ENCODE measurements at regions not wholly inside any gene's neighbourhood (a gene's known extent, or its start where the extent isn't known, plus 50 kb on each side); places are given as distances from the start of the nearest gene placed in this dataset.

DNA sequence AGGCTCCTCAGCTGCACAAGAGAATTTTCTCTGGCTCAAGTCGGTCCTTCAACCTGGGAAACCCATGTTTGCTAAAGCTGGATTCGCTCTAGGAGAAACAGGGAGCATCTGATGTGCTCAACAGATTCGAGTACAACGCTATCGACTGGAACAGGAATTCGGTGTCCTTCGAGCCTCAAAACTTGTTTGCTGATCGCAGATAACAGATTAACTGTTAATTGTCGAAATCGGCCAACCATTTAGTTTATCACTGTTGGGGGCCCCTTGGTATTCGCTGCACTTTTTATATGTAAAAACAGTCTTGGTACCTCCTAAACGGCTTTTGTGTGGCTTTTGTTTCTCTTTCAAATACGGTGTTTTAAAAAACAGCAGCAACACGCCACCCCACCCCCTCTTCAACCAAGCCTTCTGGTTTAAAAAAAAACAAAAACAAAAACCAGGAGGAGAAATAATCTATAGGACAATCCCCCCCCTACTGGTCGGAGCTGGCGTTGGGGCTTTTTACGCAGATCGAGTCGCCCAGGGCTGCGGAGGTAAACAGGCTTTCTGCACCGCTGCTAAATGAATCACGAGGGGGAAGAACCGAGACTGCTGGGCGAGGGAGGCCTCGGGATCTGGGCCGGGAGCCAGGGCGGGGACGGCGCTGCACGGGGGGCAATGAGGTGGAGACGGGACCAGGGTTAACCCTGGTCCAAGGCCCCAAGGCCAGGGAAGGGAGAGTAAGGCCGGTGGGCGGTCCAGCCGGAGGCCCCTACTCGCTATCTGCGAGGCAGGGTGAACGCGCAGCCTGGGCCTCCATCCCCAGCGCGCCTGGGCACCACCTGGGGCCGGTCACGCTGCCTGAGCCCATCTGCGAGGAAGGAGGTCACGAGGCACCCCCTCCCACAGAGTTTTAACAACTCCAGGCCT, 71.7 kb upstream of the BCOR start:
- H3K27ac ChIP-seq, result peak overlapping the region; percentile 98
- peak; percentile 55 for TF ChIP-seq CTCF (conservative IDR thresholded peaks at IDR 0.05)

GRCh38 chrX:40168480-40169011, 70.8 kb upstream of the BCOR start:
- H3K27ac ChIP-seq, result peak overlapping the region; percentile 98
- no peak for TF ChIP-seq CTCF (conservative IDR thresholded peaks at IDR 0.05)

- H3K27ac ChIP-seq, result peak overlapping the region; percentile 98
- TF ChIP-seq CTCF (conservative IDR thresholded peaks at IDR 0.05), result no peak
Measured at GRCh38 chrX:40167850-40168479, 70.2 kb upstream of the BCOR start.

DNA sequence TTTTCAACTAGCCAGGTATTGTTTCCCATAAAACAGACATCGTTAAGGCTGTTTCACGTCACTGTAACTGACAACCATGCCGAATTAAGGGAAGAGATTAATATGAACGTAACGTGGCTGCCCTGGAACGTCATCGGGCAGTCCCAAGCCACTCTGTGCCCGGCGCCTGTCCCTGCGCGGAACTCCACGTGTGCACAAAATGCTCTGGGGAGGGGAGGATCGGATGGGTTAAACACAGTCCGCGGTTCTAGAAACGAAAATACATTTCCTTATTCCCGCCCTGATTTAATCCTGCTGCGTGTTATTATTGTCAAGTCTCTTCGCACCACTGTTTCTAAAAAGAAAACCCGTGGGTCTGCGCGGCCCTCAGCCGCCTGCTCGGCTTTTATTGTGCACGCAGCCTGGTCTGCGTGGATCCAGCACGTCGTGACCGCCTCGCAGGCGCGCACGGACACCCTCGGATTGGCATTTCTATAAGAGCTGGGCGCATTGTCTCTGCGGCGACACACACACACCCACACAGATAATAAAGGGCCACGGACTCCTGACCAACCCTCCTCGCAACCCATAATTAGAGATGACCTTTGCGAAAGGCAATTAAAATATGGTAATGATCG, 69.6 kb upstream of the BCOR start:
- peak overlapping the region; percentile 98 for H3K27ac ChIP-seq
- no peak for TF ChIP-seq CTCF (conservative IDR thresholded peaks at IDR 0.05)

DNA sequence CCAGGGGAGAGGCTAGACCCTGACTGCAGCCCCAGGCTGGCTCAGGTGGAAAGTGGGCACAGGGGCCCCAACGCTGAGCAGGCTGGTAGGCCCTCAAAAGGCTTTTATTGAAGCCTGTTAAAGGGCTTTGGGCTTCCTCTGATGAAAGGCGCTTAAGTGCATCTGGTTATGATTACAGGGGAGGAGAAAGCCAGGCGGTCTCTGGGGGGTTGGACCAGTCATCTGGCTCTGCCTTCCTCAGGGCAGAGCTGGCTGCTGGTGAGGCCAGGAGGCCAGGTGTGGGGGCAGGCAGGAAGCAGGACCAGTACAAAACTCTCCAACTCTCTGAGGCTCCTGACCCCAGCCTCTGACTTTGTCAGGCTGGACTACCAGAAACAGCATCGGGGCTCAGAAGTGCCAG, 68.8 kb upstream of the BCOR start:
- H3K27ac ChIP-seq, result no peak overlapping the region
- no peak for TF ChIP-seq CTCF (conservative IDR thresholded peaks at IDR 0.05)

DNA sequence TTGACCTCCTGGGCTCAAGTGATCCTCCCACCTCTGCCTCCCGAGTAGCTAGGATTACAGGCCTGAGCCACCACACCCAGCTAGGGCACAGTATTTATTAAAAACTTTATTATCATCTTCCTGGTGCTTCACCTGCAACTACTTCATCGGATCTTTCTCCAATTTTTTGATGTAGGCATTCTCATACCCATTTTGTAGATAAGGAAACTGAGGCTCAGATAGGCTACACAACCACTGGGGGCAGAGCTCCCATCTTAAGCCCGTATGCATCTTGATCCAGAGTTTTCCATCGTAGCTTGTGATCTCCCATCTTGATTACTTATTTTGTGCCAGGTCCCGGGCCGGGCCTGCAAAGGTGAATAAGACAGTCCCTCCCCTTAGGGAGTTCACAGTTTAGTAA, 68.1 kb upstream of the BCOR start:
- no peak overlapping the region for H3K27ac ChIP-seq
- TF ChIP-seq CTCF (conservative IDR thresholded peaks at IDR 0.05), result no peak

DNA sequence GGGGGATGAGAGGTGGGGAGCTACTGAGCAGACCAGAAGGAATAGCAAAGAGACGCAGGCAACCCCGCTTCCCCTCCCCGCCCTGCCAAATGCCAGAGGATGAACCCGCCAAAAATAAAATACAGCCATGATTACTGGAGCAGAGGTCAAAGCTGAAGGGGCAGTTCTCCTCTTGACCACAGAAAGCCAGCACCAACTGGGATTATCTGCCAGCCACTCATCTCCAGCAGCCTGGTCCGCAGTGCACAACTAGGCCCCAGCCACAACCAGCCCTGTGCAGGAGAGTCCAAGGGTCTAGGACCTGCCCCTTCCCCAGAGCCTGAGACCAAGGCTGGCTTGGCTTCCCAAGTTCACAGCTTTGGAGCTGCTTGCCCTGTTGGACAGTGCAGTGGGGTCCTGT, 67.4 kb upstream of the BCOR start:
- no peak overlapping the region for H3K27ac ChIP-seq
- TF ChIP-seq CTCF (conservative IDR thresholded peaks at IDR 0.05), result no peak

Measured in VCaP (cell line).